SU-DHL-6 (cell line): ENCODE measurements at regions not wholly inside any gene's neighbourhood (a gene's known extent, or its start where the extent isn't known, plus 50 kb on each side); places are given as distances from the start of the nearest gene placed in this dataset.

ENCODE experiments used
- EZH2phosphoT487 ChIP-seq: fragments of 200-600 bp; sonication (generic), shearing (Covaris generic); conservative IDR thresholded peaks from 2 replicates; pipeline ENCODE4 v1.6.1; 2018; ENCODE audit warnings: mild to moderate bottlenecking, antibody characterized with exemption, low read length, moderate library complexity, mixed read lengths
- TF ChIP-seq, protein P1 (sequence below): fragments of 200-600 bp; sonication (generic); IDR thresholded peaks from one replicate; pipeline ENCODE4 v1.5.1; 2017; ENCODE audit warnings: antibody characterized with exemption, mild to moderate bottlenecking, low read length, moderate library complexity; ENCODE audit not compliant: insufficient read depth, poor library complexity, severe bottlenecking

DNA sequence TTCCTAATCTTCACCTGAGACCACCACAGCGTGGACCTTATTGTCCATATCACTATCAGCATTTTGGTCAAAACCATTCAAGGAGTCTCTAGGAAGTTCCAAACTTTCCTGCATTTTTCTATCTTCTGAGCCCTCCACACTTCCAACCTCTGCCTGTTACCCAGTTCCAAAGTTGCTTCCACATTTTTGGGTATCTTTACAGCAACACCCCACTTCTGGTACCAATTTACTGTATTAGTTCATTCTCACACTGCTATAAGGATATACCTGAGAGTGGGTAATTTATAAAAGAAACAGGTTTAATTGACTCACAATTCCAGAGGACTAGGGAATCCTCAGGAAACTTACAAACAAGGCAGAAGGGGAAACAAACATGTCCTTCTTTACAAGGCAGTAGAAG, 103.3 kb upstream of the CBLB start:
- TF ChIP-seq, protein P1, sequence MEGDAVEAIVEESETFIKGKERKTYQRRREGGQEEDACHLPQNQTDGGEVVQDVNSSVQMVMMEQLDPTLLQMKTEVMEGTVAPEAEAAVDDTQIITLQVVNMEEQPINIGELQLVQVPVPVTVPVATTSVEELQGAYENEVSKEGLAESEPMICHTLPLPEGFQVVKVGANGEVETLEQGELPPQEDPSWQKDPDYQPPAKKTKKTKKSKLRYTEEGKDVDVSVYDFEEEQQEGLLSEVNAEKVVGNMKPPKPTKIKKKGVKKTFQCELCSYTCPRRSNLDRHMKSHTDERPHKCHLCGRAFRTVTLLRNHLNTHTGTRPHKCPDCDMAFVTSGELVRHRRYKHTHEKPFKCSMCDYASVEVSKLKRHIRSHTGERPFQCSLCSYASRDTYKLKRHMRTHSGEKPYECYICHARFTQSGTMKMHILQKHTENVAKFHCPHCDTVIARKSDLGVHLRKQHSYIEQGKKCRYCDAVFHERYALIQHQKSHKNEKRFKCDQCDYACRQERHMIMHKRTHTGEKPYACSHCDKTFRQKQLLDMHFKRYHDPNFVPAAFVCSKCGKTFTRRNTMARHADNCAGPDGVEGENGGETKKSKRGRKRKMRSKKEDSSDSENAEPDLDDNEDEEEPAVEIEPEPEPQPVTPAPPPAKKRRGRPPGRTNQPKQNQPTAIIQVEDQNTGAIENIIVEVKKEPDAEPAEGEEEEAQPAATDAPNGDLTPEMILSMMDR = no peak
- TF ChIP-seq EZH2phosphoT487 = no peak
